Stimulated activated memory B cell treated with anti-CD40 and anti-IgM and Interleukin-4, amounts not matched to agents 10 μg/mL and 1 μg/mL and 100 μg/mL, for 72 hours (primary cell): ENCODE measurements at regions not wholly inside any gene's neighbourhood (a gene's known extent, or its start where the extent isn't known, plus 50 kb on each side); places are given as distances from the start of the nearest gene placed in this dataset.

Source experiments
- ATAC-seq: fragments of 150-1000 bp; cut with Tn5 transposase; 2 replicates; pipeline ENCODE4 v1.10.0; 2021
- H3K27ac Mint-ChIP-seq: one replicate; pipeline ENCODE4 v1.8.0; 2022; ENCODE audit warnings: mild to moderate bottlenecking, mixed read lengths
- H3K27me3 Mint-ChIP-seq: one replicate; pipeline ENCODE4 v1.8.0; 2022; ENCODE audit warnings: mixed read lengths
- H3K36me3 Mint-ChIP-seq: one replicate; pipeline ENCODE4 v1.8.0; 2022; ENCODE audit warnings: mixed read lengths
- H3K4me1 Mint-ChIP-seq: one replicate; pipeline ENCODE4 v1.8.0; 2022; ENCODE audit warnings: mixed read lengths
- H3K4me3 Mint-ChIP-seq: one replicate; pipeline ENCODE4 v1.8.0; 2022; ENCODE audit warnings: mild to moderate bottlenecking, moderate library complexity, mixed read lengths
- H3K9me3 Mint-ChIP-seq: one replicate; pipeline ENCODE4 v1.8.0; 2022; ENCODE audit warnings: mixed read lengths

GRCh38 chr10:118463740-118464139 lies 121.6 kb upstream of the FAM204A start:
- Mint-ChIP-seq H3K9me3 (no peaks in the 10 kb centered on the region), H3K27me3 (peaks cover 59% of the 10 kb centered on the region), H3K4me3 (no peak overlapping the region), H3K36me3 (no peaks in the 10 kb centered on the region), H3K27ac (no peak overlapping the region), H3K4me1 (peaks cover 8% of the 10 kb centered on the region)
- ATAC-seq, result no peak

- Mint-ChIP-seq H3K4me3 (no peak overlapping the region), H3K27ac (no peak overlapping the region), H3K4me1 (peaks cover 8% of the 10 kb centered on the region), H3K36me3 (no peaks in the 10 kb centered on the region), H3K9me3 (no peaks in the 10 kb centered on the region), H3K27me3 (peaks cover 59% of the 10 kb centered on the region)
- no peak for ATAC-seq
Measured at GRCh38 chr10:118462401-118462800, 120.3 kb upstream of the FAM204A start.

DNA sequence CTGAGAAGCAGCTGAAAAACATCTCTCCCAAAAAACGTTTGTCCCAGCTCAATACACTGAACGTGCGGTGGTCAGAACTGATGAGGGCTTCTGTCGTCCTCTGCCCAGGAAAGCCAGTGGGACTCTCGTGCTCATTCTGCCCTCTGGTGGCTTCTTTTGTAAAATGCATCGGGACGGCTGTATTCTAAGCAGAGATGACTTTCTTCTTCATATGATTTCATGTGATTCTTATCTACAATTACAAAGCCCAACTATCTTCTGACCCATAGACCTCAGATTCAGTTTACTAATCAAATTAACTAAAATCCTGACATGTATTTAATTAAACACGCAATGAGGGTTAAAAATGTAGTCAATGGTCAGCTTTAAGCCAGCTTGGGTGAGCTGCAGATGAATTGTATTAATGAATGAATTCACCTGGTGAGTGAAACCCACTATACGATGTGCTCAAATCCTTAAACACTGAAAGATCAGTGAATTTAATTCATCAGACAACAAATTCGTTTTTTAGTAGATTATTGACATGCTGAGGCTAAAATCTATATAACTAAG lies 117.6 kb upstream of the FAM204A start:
- ATAC-seq, result no peak
- H3K27me3 Mint-ChIP-seq, result peaks cover 52% of the 10 kb centered on the region
- H3K27ac Mint-ChIP-seq, result no peak overlapping the region
- H3K4me1 Mint-ChIP-seq, result peaks cover 8% of the 10 kb centered on the region
- peak overlapping the region; percentile 16 for H3K4me3 Mint-ChIP-seq
- H3K9me3 Mint-ChIP-seq, result no peaks in the 10 kb centered on the region
- H3K36me3 Mint-ChIP-seq, result no peaks in the 10 kb centered on the region

DNA sequence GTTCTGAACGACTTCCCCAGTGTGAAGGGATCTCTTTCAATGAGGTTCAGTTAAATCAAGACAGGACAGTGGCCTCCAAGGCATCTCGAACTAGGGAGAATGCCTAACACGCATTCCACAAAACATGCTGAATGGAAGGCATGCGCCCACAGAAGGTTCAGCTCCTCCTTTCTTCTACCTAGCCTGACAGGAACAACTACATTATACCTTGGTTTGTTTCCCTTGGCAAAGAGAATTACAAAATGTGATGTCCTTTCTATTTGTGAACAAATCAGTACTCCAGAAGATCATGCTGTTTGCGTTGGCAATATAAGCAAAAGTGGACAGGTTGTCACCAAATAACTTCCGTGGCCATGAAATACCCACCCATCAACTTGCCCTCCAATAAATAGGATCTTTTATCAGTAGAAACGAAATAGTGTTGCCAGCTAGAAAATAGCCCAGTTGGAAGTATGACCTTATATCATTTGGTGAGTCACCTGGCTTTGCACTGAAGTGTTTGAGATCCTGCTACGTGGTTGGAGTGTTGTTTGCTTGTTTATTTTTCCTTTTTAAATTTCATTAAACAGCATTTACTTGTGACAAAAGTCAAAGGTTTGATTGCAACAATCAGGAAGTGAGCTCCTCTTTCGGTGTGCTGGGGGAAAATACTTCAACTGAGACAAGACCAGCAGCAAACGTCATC lies 117.0 kb upstream of the FAM204A start:
- Mint-ChIP-seq H3K36me3 (no peaks in the 10 kb centered on the region), H3K9me3 (no peaks in the 10 kb centered on the region), H3K27me3 (peaks cover 46% of the 10 kb centered on the region), H3K27ac (no peak overlapping the region), H3K4me1 (peaks cover 8% of the 10 kb centered on the region), H3K4me3 (no peak overlapping the region)
- ATAC-seq, result no peak

DNA sequence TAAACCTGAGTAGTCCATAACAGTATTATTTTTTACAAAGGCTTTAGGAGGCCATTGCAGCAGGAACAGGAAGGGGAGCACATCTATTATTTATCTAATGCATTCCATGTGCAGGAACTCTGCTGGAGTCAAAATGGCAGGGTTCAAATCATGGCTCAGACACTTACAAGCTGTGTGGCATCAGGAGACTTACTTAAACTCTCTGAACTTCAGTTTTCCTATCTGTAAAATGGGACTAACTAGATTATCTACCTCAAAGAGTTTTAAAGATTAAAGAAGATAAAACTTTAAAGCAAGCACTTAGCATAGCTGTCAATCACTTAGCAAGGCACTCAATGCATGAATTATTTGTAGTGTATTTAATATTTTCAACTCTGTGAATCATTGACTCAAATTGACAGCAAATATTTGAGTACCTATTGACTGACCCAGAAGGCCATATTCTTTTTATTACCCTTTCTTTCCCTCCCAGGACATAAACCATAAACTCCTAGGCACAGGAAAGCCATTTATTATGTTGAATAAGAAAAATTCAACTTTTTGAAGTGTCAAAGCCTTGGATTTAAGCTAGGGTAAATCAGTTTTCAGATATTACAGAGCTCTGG lies 115.8 kb upstream of the FAM204A start:
- Mint-ChIP-seq H3K4me3 (no peak overlapping the region), H3K4me1 (peaks cover 8% of the 10 kb centered on the region), H3K36me3 (no peaks in the 10 kb centered on the region), H3K9me3 (no peaks in the 10 kb centered on the region), H3K27me3 (peaks cover 34% of the 10 kb centered on the region), H3K27ac (no peak overlapping the region)
- ATAC-seq, result no peak

GRCh38 chr10:118455181-118455695 lies 113.1 kb upstream of the FAM204A start:
- Mint-ChIP-seq H3K4me1 (peaks cover 8% of the 10 kb centered on the region), H3K27me3 (peaks cover 9% of the 10 kb centered on the region), H3K27ac (no peak overlapping the region), H3K4me3 (no peak overlapping the region), H3K36me3 (no peaks in the 10 kb centered on the region), H3K9me3 (peaks cover 5% of the 10 kb centered on the region)
- ATAC-seq, result no peak

- no peak overlapping the region for H3K27ac Mint-ChIP-seq
- peaks cover 10% of the 10 kb centered on the region for H3K27me3 Mint-ChIP-seq
- no peak overlapping the region for H3K4me3 Mint-ChIP-seq
- H3K36me3 Mint-ChIP-seq, result no peaks in the 10 kb centered on the region
- ATAC-seq, result no peak
- peaks cover 2% of the 10 kb centered on the region for H3K4me1 Mint-ChIP-seq
- peaks cover 5% of the 10 kb centered on the region for H3K9me3 Mint-ChIP-seq
Measured at GRCh38 chr10:118454211-118454610, 112.1 kb upstream of the FAM204A start.

- Mint-ChIP-seq H3K9me3 (peaks cover 5% of the 10 kb centered on the region), H3K36me3 (no peaks in the 10 kb centered on the region), H3K27ac (no peak overlapping the region), H3K4me1 (no peaks in the 10 kb centered on the region), H3K27me3 (peaks cover 24% of the 10 kb centered on the region), H3K4me3 (no peak overlapping the region)
- ATAC-seq, result no peak
Measured at GRCh38 chr10:118452098-118452497, 110.0 kb upstream of the FAM204A start.

DNA sequence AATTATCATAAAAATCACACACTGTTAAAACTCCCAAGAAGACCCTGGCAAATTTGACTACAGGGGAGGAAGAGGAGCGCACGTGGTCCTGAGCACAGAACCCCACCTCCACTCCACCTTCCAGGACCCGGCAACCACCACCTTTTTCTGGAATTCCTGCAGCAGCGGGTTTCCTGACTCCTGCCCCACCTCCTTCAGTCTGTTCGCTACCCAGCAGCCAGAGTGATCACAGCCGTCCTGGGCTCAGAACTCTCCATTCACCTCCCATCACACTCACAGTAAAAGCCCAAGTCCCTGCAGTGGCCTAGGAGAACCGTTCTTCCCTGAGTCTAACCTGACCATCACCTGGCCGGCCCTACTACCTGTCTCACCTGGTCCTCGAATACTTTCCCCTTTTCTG lies 107.4 kb upstream of the FAM204A start:
- H3K27me3 Mint-ChIP-seq, result peaks cover 24% of the 10 kb centered on the region
- H3K9me3 Mint-ChIP-seq, result peaks cover 5% of the 10 kb centered on the region
- H3K4me1 Mint-ChIP-seq, result no peaks in the 10 kb centered on the region

DNA sequence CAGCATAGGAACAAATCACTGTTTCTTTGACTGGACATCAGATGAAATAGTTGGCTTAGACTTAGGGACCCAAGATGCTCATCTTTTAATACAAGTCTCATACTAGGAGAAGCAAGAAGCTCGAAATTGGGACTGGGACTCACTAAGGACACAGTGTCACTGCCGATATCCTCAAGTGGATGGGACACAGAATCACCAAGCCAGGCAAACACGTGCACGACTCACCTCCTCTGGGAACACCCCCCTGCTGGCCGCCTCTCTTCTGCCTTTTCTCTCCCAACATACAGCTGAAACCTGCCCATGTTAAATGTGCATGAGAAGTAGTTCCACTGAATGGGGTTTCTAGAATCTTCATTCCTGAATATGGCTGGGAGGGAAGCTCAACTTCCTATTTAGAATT lies 106.6 kb upstream of the FAM204A start:
- peaks cover 24% of the 10 kb centered on the region for H3K27me3 Mint-ChIP-seq

More for the DNA sequence above, 107.4 kb upstream of the FAM204A start:
- peak; percentile 24 for ATAC-seq
- Mint-ChIP-seq H3K27ac (no peak overlapping the region), H3K4me3 (no peak overlapping the region), H3K36me3 (no peaks in the 10 kb centered on the region)

GRCh38 chr10:118447478-118448270 lies 105.5 kb upstream of the FAM204A start:
- ATAC-seq, result no peak

More for the DNA sequence above, 106.6 kb upstream of the FAM204A start:
- Mint-ChIP-seq H3K9me3 (peaks cover 5% of the 10 kb centered on the region), H3K4me1 (no peaks in the 10 kb centered on the region), H3K27ac (no peak overlapping the region), H3K4me3 (no peak overlapping the region), H3K36me3 (no peaks in the 10 kb centered on the region)
- ATAC-seq, result no peak

GRCh38 chr10:118445535-118445934 lies 103.4 kb upstream of the FAM204A start:
- Mint-ChIP-seq H3K9me3 (no peaks in the 10 kb centered on the region), H3K36me3 (no peaks in the 10 kb centered on the region), H3K4me1 (no peaks in the 10 kb centered on the region), H3K4me3 (no peak overlapping the region), H3K27me3 (peaks cover 33% of the 10 kb centered on the region), H3K27ac (no peak overlapping the region)
- no peak for ATAC-seq

More at GRCh38 chr10:118447478-118448270, 105.5 kb upstream of the FAM204A start:
- H3K4me3 Mint-ChIP-seq, result no peak overlapping the region
- no peaks in the 10 kb centered on the region for H3K4me1 Mint-ChIP-seq
- H3K36me3 Mint-ChIP-seq, result no peaks in the 10 kb centered on the region
- H3K27me3 Mint-ChIP-seq, result peaks cover 24% of the 10 kb centered on the region
- H3K9me3 Mint-ChIP-seq, result peaks cover 5% of the 10 kb centered on the region
- H3K27ac Mint-ChIP-seq, result no peak overlapping the region

DNA sequence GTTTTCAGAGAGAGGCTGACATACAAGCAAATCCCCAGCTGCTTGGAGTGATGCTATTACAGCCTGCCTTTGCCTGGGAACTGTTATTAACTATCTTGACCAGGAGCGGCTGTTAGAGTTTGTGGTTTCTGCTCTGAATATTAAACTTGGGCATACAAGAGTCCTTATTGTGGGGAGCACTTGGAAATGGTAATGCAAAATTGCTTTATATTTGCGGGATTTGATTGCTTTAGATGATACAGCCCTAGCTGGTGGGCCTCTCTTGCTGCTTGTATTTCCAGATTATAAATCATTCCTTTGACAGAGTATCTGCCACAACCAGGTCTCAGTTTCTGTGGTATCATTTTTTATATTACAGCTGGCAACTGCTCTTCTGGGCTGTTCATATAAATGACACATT lies 101.9 kb upstream of the FAM204A start:
- Mint-ChIP-seq H3K27ac (no peak overlapping the region), H3K27me3 (peaks cover 32% of the 10 kb centered on the region), H3K4me1 (no peaks in the 10 kb centered on the region), H3K9me3 (no peaks in the 10 kb centered on the region), H3K36me3 (no peaks in the 10 kb centered on the region), H3K4me3 (no peak overlapping the region)
- no peak for ATAC-seq

DNA sequence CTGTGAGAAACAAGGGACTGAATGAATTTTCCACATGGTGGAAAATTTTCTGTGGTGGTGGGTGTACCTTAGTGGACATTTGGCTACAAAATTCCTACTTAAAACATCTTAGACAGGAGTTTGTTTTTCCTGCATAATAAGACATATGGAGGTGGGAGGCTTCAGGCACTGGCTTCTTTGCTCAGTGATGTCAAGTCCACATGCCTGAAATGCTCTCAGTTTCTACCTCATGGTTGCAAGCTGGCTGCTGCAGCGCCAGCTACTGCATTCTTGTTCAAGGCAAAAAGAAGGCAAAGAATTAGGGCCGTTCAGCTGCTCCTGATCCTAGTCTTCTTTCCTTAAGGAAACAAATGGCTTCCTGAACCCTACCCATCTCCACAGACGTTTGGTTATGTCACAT lies 99.9 kb upstream of the FAM204A start:
- Mint-ChIP-seq H3K9me3 (no peaks in the 10 kb centered on the region), H3K4me3 (no peak overlapping the region), H3K27ac (no peak overlapping the region), H3K27me3 (peaks cover 32% of the 10 kb centered on the region), H3K36me3 (no peaks in the 10 kb centered on the region), H3K4me1 (no peaks in the 10 kb centered on the region)
- ATAC-seq, result no peak

- Mint-ChIP-seq H3K4me1 (no peaks in the 10 kb centered on the region), H3K27ac (no peak overlapping the region), H3K9me3 (no peaks in the 10 kb centered on the region), H3K36me3 (no peaks in the 10 kb centered on the region), H3K4me3 (no peak overlapping the region), H3K27me3 (peaks cover 41% of the 10 kb centered on the region)
- ATAC-seq, result no peak
Measured at GRCh38 chr10:118439824-118440223, 97.7 kb upstream of the FAM204A start.
